BLaER1 treated with 17β-estradiol and CSF1 and Interleukin-3, amounts not matched to agents 10 nM and 100 nM (cell line): ENCODE measurements at regions not wholly inside any gene's neighbourhood (a gene's known extent, or its start where the extent isn't known, plus 50 kb on each side); places are given as distances from the start of the nearest gene placed in this dataset.
"Not testable (repeated sequence)": the region's sequence is repeated elsewhere in the genome, so short reads cannot be mapped to it uniquely, and the experiment has no call there.

Experiments
- H3K27ac ChIP-seq, 11 experiments: shearing (Covaris generic); formaldehyde crosslinking; 2 replicates each; pipeline ENCODE4 v1.8.1; 2022
- H3K27me3 ChIP-seq, 11 experiments: shearing (Covaris generic); formaldehyde crosslinking; 2 replicates each; pipeline ENCODE4 v1.8.1; 2022
- H3K36me3 ChIP-seq, 11 experiments: shearing (Covaris generic); formaldehyde crosslinking; 2 replicates each; pipeline ENCODE4 v1.8.1; 2022
- H3K4me1 ChIP-seq, 10 experiments: shearing (Covaris generic); formaldehyde crosslinking; 2 replicates each; pipeline ENCODE4 v1.8.1; 2022
- H3K4me2 ChIP-seq, 11 experiments: shearing (Covaris generic); formaldehyde crosslinking; 2 replicates each; pipeline ENCODE4 v1.8.1; 2022
- H3K4me3 ChIP-seq, 10 experiments: shearing (Covaris generic); formaldehyde crosslinking; 2 replicates each; pipeline ENCODE4 v1.8.1; 2022
- H3K9ac ChIP-seq, 11 experiments: shearing (Covaris generic); formaldehyde crosslinking; 2 replicates each; pipeline ENCODE4 v1.8.1; 2022
- H3K9me3 ChIP-seq, 11 experiments: shearing (Covaris generic); formaldehyde crosslinking; replicated peaks in 1 of 11; 2 replicates each; pipeline ENCODE4 v1.8.1; 2022
- H4K20me1 ChIP-seq, 11 experiments: shearing (Covaris generic); formaldehyde crosslinking; 2 replicates each; pipeline ENCODE4 v1.8.1; 2022

DNA sequence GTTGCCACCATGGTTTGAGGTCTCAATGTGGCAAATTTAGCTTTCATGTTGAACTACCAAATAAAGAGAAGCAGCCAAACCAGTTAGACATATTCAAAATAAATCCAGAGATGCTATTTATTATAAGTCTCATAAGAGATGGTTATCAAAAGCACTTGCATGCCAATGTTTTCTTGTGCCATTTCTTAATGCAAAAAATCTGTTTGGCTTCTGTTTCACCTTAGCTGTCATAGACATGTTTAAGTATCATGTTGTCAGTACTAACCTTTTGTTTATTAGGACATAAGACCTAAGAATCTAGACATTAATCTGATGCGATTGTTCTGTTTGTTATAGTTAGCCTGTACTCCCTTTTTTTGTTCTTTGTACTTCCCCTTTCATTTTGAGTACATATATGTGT lies 110.0 kb upstream of the FBXO28 start:
- H4K20me1 ChIP-seq, H3K27me3 ChIP-seq, H3K9ac ChIP-seq, H3K27ac ChIP-seq, H3K4me3 ChIP-seq: not testable (repeated sequence)
- Histone ChIP-seq H3K4me2 (0 out of 22 replicates have a peak overlapping the region, but pooled peaks of 1 of the 11 experiments have one; percentile 23), H3K36me3 (peaks cover 0 to 17% (median 10%) of the 10 kb centered on the region in 11 experiments; a peak in 11 of 22 replicates), H3K9me3 (peaks cover 0 to 11% (median 3%) of the 10 kb centered on the region in 11 experiments; a peak in 6 of 22 replicates), H3K4me1 (peaks cover 0 to 14% (median 0%) of the 10 kb centered on the region in 10 experiments; a peak in 5 of 20 replicates)

DNA sequence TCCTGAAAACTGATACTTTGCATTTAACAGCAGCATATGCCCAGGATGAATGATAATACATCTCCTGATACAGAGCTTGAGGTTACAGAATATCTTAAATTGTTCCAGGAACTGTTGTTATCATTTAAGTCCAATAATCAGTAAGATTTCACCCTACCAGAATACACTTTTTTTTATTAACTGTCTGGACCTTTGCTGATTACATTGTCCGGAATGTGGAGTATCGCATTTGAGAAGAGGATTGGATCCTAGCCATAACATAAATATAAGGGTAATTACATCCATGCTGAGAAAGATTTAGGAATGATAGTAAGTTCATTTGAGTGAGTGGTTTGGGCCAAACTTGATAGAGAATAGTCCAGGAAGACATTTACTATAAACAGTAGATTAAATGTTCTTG lies 112.2 kb upstream of the FBXO28 start:
- H3K4me3 ChIP-seq, H3K9ac ChIP-seq, H3K4me2 ChIP-seq, H3K9me3 ChIP-seq, H4K20me1 ChIP-seq, H3K27me3 ChIP-seq, H3K27ac ChIP-seq: not testable (repeated sequence)
- Histone ChIP-seq H3K4me1 (peaks cover 0 to 18% (median 0%) of the 10 kb centered on the region in 10 experiments; a peak in 5 of 20 replicates), H3K36me3 (peaks cover 0 to 10% (median 5%) of the 10 kb centered on the region in 11 experiments; a peak in 9 of 22 replicates)

DNA sequence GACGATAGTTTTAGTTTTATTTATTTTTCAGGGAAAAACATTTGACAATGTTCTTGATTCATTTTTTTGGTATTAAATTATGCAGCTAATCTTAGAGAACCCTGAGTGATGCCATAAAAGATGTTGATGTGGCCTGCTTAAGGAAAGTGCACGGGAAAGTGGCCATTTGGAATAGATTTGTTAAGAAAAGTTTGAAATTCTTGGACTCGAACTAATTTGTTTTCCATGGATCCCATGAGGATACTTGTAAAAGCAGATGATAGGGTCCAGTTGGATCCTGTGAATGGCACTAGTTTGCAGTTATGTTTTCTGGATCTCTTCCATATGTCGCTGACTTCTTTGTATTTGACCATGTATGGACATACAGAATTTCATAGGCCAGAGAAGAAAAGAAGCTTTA lies 114.2 kb upstream of the FBXO28 start:
- H3K4me3 ChIP-seq = not testable (repeated sequence)

DNA sequence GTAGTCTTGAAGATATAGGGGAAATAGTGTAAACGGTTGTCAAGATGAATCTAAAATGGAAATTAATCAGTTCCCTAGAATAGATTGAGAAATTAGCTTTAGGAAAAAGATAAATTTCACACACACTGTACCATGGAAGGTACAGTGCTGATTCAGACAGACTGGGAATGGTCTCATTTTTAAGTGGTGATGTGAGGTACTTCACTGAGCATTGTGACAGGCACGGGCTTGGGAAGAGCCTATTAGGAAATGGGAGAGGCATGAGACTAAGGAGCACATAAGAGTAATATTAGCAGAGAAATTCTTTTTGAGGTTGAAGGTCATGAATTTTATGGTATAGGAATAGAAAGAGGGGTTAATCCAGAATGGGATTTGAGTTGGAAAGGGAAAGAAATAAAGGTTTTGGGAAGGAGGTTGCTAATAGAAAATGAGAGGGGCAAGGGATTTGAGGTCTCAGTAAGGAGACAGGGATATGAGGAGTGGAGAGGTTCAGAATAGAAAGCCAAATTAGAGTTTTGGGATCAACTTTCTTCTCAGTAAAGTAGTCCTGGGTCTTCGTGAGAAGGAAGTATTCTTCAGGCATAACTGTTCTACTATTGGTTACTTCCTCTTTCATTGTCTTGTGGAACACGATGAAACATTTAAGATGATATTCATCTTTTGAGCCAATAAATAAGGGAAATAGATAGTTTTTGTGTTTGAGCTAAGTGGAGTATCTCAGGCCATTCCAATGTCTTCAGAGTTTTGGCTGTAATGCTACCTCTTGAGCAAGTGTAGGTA lies 115.0 kb upstream of the FBXO28 start:
- not testable (repeated sequence) for H3K27me3 ChIP-seq, H3K27ac ChIP-seq, H3K9me3 ChIP-seq, H4K20me1 ChIP-seq, H3K4me3 ChIP-seq, H3K9ac ChIP-seq, H3K36me3 ChIP-seq
- Histone ChIP-seq H3K4me1 (peaks cover 0 to 13% (median 4%) of the 10 kb centered on the region in 10 experiments; a peak in 8 of 20 replicates), H3K4me2 (peak overlapping the region in 5 of 11 experiments; percentile 18 to 62 (median 51); a peak in 7 of 22 replicates)

More for the DNA sequence above, 114.2 kb upstream of the FBXO28 start:
- not testable (repeated sequence) for H3K27ac ChIP-seq, H4K20me1 ChIP-seq, H3K9ac ChIP-seq, H3K4me2 ChIP-seq, H3K27me3 ChIP-seq, H3K9me3 ChIP-seq, H3K36me3 ChIP-seq
- H3K4me1 ChIP-seq = peaks cover 0 to 18% (median 0%) of the 10 kb centered on the region in 10 experiments; a peak in 5 of 20 replicates

DNA sequence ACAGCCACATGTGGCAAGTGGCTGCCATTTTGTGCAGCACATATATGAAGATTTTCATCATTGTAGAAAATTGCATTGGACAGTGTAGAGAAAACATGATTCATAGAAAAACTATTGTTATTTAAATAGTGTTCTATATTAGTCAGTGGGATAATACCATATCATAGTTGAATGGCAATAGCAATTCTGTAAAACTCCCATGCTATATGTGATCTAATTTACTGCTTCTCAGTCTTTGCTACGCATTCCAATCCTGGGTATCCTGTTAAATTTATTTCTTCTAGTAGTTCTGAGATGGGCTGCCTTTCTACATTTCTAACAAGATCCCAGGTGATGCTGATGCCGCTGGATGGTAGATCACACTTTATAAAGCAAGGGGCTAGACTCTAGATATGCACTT lies 117.5 kb upstream of the FBXO28 start:
- not testable (repeated sequence) for H3K4me3 ChIP-seq, H3K36me3 ChIP-seq, H3K27ac ChIP-seq, H3K27me3 ChIP-seq, H3K4me2 ChIP-seq, H3K9ac ChIP-seq, H4K20me1 ChIP-seq, H3K9me3 ChIP-seq
- H3K4me1 ChIP-seq = peaks cover 0 to 13% (median 6%) of the 10 kb centered on the region in 10 experiments; a peak in 11 of 20 replicates

DNA sequence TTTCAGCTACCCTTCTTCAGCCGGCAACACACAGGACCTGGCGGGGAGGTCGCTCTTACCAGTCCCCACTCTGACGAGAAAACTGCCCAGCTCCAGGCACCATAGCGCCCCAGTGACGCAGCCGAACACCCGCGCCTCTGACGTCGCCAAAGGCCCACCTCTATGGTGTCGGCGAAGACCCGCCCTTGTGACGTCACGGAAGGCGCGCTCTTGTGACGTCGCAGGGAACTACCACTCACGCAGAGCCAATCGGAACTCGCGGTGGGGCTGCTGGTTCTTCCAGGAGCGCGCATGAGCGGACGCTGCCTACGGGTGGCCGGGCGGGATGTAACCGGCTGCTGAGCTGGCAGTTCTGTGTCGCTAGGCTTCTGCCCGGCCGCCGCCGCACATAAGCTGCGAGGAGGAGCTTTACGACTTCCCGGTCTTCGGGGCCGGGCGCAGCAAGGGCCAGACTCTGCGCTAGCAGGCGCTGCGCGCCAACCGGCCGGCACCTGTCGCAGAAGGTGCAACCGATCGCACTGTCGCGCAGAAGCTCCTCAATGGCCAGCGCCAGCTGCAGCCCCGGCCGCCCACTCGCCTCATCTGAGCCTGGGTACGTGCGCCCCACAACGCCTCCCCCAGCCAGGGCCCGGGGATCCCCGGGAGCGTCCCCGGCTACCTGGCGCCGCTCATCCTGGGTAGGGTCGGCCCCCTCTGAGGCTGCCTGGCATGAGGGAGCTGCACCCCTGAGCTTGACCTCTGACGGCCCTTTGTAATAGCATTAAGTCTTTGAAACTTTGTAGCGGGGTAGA lies 121.3 kb upstream of the FBXO28 start:
- H3K27me3 ChIP-seq, H3K9me3 ChIP-seq, H4K20me1 ChIP-seq, H3K36me3 ChIP-seq: not testable (repeated sequence)
- Histone ChIP-seq H3K4me3 (peak overlapping the region; percentile 63 to 81 (median 78)), H3K4me1 (peaks cover 0 to 10% (median 4%) of the 10 kb centered on the region in 10 experiments; a peak in 9 of 20 replicates), H3K4me2 (peak overlapping the region; percentile 76 to 90 (median 81)), H3K27ac (peak overlapping the region; percentile 66 to 80 (median 76)), H3K9ac (peak overlapping the region; percentile 74 to 87 (median 81))

DNA sequence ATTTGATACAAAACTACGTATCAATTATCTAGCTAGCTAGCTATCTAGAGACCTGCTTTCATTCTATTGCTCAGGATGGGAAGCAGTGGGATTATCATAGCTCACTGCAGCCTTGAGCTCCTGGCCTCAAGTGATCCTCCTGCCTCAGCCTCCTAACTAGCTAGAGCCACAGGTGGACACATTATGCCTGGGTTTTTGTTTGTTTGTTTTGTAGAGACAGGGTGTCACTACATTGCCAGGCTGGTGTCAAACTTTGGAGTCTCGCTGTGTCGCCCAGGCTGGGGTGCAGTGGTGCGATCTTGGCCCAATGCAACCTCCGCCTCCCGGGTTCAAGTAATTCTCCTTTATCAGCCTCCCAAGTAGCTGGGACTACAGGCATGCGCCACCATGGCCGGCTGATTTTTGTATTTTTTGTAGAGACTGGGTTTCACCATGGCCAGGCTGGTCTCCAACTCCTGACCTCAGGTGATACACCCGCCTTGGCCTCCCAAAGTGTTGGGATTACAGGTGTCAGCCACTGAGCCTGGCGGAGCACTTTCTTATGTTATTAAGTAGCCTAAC lies 122.5 kb upstream of the FBXO28 start:
- peak overlapping the region in 4 of 11 experiments; percentile 26 to 52 (median 46); a peak in 5 of 22 replicates for H3K4me2 ChIP-seq
- not testable (repeated sequence) for H3K4me3 ChIP-seq

DNA sequence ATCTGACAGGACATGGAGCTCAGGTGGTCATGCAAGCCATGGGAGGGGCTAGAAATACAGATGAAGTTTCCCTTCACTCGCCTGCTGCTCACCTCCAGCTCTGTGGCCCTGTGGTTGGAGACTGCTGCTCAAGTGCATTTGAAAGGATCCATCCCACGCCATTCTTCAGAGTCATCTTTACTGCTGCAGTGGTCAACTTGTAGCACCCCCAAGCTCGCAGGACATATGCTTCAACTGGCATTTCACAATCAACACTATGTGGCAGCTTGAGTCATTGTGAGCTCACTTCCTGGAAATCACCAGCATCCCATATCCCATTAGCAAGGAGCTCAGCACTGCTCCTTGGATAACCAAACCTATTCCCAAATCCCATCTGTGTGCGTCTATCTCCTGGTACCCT lies 116.2 kb upstream of the TP53BP2 start:
- H3K9me3 ChIP-seq, H3K27ac ChIP-seq, H4K20me1 ChIP-seq, H3K27me3 ChIP-seq, H3K4me2 ChIP-seq, H3K36me3 ChIP-seq, H3K4me3 ChIP-seq, H3K9ac ChIP-seq, H3K4me1 ChIP-seq: not testable (repeated sequence)

More for the DNA sequence above, 122.5 kb upstream of the FBXO28 start:
- H3K9me3 ChIP-seq, H3K27ac ChIP-seq, H3K36me3 ChIP-seq, H3K27me3 ChIP-seq, H4K20me1 ChIP-seq, H3K9ac ChIP-seq: not testable (repeated sequence)
- peaks cover 0 to 10% (median 4%) of the 10 kb centered on the region in 10 experiments; a peak in 9 of 20 replicates for H3K4me1 ChIP-seq

DNA sequence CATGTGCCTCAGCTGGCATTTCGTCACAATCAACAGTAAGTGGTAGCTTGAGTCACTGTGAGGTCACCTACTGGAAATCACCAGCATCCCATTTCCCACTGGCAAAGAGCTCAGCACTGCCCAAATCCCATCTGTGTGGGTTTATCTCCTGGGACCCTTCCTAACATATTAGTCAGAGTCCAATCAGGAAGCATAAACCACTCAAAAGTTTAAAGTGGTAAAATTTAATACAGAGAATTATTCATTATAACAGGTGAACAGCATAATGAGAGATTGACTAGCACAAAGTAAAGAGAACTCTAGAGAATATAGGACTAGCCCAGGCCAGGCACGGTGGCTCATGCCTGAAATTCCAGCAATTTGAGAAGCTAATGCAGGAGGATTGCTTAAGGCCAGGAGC lies 107.1 kb upstream of the TP53BP2 start:
- H3K9ac ChIP-seq, H3K4me2 ChIP-seq, H4K20me1 ChIP-seq, H3K9me3 ChIP-seq, H3K4me1 ChIP-seq, H3K27me3 ChIP-seq, H3K27ac ChIP-seq, H3K36me3 ChIP-seq, H3K4me3 ChIP-seq: not testable (repeated sequence)

DNA sequence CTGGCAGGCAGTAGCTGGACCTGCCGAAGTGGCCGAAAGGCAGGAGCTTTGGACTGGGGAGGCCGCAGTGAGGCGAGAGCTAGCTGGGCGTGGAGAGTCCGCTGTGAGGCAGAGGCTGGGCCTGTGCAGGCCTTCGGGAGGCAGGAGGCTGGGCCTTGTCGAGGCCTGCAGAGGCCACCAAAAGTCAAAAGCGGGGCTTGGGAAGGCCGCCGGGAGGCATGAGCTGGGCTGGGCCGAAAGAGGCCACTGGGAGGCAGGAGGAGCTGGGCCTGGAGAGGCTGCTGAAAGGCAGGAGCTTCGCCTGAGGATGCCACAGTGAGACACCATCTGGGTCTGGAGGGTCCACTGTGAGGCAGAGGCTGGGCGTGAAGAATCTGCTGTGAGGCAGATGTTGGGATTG lies 105.8 kb upstream of the TP53BP2 start:
- H3K36me3 ChIP-seq, H4K20me1 ChIP-seq, H3K4me2 ChIP-seq, H3K27me3 ChIP-seq, H3K9ac ChIP-seq, H3K9me3 ChIP-seq, H3K4me3 ChIP-seq, H3K4me1 ChIP-seq, H3K27ac ChIP-seq: not testable (repeated sequence)

DNA sequence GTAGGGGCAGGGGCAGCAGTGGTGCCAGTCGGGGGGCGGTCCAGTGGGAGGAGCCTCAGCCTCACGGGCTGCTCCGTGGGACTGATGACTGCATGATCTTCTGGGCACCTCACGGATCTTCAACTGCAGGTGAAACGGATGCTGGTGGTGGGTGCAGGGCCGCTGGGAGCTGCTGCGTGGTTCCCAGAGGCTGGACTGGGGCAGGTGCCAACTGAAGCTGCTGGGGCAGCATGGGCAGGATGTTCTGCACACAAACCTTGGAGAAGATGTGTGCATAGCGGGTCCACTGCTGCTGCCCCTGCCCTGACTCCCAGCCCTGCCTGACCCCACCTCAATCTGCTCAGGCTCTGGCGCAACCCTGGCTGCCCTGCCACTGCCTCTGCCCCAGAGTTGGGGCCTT lies 104.2 kb upstream of the TP53BP2 start:
- not testable (repeated sequence) for H3K4me2 ChIP-seq, H3K27me3 ChIP-seq, H4K20me1 ChIP-seq, H3K4me3 ChIP-seq, H3K9ac ChIP-seq, H3K36me3 ChIP-seq, H3K27ac ChIP-seq, H3K9me3 ChIP-seq, H3K4me1 ChIP-seq

DNA sequence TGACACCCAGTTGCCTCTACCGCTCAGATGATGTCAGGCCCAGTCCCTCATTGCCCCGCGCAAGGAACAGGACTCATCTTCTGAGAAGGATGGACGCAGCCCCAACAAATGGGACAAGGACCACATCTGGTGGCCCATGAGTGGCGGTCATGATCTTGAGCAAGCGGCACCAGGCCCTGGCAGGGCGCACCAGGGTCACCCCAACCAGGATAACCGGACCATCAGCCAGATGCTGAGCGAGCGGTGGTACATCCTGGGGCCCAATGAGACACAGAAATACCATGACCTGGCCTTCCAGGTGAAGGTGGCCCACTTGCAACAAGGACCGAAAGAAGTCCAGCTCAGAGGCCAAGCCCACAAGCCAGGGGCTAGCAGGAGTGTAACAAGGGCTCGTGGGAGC lies 102.3 kb upstream of the TP53BP2 start:
- H3K36me3 ChIP-seq, H4K20me1 ChIP-seq, H3K27me3 ChIP-seq, H3K4me3 ChIP-seq, H3K27ac ChIP-seq, H3K9ac ChIP-seq, H3K9me3 ChIP-seq, H3K4me1 ChIP-seq, H3K4me2 ChIP-seq: not testable (repeated sequence)

DNA sequence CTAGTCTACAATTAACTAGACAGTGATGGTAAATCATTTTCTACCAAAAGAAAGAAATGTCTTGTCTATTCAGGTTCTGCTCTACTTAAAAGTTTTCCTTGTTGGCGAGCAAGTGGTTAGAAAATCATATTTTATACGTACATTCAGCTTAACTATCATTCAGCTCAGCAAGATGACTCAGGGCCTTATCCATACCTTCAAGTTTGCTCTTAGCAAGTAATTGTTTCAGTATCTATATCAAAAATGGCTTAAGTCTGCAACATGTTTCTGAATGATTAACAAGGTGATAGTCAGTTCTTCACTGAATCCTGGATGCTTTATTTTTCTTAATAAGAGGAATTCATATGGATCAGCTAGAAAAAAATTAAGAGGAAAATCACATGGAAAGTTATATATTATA lies 90.8 kb upstream of the TP53BP2 start:
- H3K27me3 ChIP-seq, H3K36me3 ChIP-seq, H3K4me2 ChIP-seq, H3K27ac ChIP-seq, H3K4me1 ChIP-seq, H3K9me3 ChIP-seq, H3K9ac ChIP-seq, H3K4me3 ChIP-seq, H4K20me1 ChIP-seq: not testable (repeated sequence)
